ENCODE measurements at regions not wholly inside any gene's neighbourhood (a gene's known extent, or its start where the extent isn't known, plus 50 kb on each side); places are given as distances from the start of the nearest gene placed in this dataset.

DNA sequence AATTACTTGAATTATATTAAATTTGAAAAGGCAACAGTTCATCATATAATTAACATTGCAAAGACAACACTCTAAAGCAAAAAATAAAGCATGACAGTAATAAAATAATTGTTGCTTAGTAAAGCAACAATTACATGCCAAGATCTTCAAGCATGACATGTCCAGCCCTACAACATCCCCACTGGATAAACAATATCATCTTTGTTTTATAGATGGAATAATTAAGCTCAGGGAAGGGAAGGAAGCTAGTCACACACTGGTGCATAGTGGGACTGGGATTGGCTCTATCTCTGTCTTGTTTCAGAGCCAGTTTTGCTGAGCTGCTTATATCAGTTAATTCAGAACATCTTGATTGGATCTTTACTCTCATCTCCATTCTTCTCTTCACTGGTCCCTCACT, 49.9 kb upstream of the PARD3B start:
- TF ChIP-seq, protein P1, sequence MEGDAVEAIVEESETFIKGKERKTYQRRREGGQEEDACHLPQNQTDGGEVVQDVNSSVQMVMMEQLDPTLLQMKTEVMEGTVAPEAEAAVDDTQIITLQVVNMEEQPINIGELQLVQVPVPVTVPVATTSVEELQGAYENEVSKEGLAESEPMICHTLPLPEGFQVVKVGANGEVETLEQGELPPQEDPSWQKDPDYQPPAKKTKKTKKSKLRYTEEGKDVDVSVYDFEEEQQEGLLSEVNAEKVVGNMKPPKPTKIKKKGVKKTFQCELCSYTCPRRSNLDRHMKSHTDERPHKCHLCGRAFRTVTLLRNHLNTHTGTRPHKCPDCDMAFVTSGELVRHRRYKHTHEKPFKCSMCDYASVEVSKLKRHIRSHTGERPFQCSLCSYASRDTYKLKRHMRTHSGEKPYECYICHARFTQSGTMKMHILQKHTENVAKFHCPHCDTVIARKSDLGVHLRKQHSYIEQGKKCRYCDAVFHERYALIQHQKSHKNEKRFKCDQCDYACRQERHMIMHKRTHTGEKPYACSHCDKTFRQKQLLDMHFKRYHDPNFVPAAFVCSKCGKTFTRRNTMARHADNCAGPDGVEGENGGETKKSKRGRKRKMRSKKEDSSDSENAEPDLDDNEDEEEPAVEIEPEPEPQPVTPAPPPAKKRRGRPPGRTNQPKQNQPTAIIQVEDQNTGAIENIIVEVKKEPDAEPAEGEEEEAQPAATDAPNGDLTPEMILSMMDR (IDR thresholded peaks at IDR 0.05) = no peak
- TF ChIP-seq POLR2AphosphoS5 (IDR thresholded peaks at IDR 0.05) = no peak
